GM19397 (cell line): ENCODE measurements at regions not wholly inside any gene's neighbourhood (a gene's known extent, or its start where the extent isn't known, plus 50 kb on each side); places are given as distances from the start of the nearest gene placed in this dataset.

Source experiments
- ATAC-seq: cut with Tn5 transposase; IDR thresholded peaks from one replicate; pipeline ENCODE4 v1.9.1; 2021; ENCODE audit warnings: mild to moderate bottlenecking, moderate library complexity; ENCODE audit not compliant: unreplicated experiment

GRCh38 chr12:42696406-42697149 lies 107.0 kb upstream of the PRICKLE1 start:
- ATAC-seq: no peak

- no peak for ATAC-seq
These were observed 106.0 kb upstream of the PRICKLE1 start for GRCh38 chr12:42695490-42695995.

- no peak for ATAC-seq
These were observed 103.2 kb upstream of the PRICKLE1 start for GRCh38 chr12:42692749-42693148.

DNA sequence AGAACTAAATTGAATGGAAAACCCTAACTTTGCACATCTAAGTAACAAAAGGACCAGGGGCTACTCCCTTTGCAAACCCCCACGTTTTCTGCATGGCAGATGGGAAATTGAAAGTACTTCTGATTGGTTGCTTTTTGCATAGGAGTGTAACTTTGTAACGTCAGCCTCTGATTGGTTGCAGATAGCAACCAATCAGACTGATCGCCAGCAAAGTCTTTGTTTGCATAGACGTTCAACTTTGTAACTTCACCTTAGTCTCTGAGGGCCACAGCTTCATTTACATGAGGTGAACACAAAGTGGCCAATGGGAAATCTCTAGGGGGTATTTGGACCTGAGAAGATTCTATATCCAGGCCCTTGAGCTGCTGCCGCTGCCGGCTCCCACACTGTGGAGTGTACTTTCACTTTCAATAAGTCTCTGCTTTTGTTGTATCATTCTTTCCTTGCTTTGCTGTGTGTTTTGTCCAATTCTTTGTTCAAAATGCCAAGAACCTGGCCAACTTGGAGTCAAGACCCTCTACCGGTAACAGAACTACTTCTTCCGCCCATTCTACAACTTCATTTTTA lies 102.5 kb upstream of the PRICKLE1 start:
- ATAC-seq: no peak

DNA sequence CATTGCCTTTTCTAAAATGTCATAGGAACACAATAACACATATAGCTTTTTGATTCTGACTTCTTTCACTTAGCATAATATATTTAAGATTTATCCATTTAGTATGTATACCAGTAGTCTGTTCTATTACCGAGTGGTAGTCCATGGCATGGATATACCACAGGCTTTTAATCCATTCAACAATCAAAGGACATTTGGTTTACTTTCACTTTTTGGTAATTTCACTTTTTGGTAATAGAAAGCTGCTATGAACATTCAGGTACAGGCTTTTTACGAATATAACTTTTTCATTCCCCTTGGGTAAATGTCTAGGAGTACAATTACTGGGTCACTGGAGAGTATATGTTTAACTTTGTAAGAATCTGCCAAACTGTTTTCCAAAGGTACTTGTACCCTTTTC lies 100.7 kb upstream of the PRICKLE1 start:
- ATAC-seq: no peak

GRCh38 chr12:42689699-42690098 lies 100.2 kb upstream of the PRICKLE1 start:
- no peak for ATAC-seq

DNA sequence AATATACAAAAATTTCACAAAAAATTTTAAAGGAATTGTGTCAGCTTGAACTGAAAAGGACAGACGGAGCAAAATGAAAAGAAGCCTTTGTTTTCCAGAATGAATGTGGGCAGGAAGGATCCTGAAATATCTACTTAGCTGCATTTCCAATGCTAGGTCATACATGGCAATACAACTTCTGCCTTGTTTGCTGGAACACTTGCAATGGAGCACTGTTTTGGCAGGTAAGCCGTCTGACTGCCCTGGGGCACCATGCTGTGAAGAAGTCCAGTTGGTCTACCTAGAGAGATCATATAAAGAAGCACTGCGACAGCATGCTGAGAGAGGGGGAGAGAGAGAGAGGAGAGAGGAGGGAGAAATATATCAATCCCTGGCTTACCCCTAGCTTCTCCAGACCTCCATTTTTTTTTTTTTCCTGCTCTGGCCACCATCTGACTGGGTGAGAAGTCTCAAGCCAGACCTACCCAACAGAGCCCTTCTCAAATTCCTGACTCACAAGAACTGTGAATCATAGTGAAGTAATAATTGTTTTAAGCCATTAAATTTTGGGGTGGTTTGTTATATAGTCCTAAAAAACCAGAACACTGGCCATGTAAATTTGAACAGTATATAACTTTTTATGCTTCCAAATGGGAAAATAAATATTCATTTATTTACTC lies 97.1 kb upstream of the PRICKLE1 start:
- no peak for ATAC-seq

GRCh38 chr12:42684802-42685071 lies 95.2 kb upstream of the PRICKLE1 start:
- ATAC-seq: no peak

DNA sequence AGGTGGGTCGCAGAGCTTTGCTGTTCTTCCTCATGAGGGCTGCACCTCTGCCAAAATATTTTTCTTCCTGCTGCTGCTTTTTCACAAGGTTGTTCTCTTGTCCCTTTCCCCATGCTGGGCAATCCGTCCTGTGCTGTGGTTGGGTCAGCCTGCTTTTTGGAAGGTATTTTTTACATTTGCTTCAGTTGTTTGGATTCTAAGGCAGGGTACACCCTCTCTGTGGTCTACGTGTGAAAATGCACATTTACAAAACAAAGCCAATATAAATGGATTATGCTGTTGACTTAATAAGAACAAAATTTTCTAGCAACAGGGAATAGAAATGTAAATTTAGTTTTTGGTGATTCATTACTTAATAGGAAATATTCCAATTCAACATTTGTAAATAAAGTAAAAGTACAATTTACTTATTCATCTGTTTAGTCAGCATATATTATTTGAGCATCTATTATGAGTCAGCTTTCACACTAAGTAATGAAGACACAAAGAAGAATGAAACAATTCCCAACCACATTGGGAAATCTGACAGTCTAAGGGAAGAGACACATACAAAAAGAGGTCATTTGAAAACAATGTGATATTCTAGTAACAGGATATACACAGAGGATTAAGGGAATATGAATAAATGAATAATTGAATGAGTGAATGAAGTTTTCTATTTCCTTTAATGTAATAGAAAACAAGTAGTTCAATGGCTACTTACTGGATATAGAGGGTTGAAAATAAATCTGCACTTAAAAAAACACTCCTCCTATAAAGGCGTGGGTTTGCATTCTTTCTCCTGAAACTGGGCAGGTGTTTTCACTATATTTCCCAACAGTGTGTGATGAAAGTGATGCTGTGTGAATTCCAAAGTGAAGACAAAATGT lies 94.6 kb upstream of the PRICKLE1 start:
- no peak for ATAC-seq

GRCh38 chr12:42683266-42683665 lies 93.7 kb upstream of the PRICKLE1 start:
- no peak for ATAC-seq

DNA sequence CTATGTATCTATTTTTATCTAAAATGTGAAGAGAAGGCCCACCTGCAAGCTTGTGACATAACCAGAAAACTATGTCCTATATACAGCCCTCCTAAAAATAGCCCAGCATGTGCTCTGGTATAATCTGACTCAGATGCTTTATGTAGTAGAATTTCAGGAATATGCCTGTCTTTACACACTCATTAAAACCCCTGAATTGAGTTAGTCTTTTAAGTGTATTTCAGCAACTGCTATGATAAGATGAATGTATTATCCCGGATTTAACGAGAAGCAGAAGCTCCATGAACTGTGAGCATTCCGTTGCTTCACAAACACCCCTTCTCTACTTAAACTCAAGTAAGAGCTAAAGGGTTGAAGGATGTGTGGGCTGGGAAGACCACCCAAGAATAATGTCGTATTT lies 89.9 kb upstream of the PRICKLE1 start:
- ATAC-seq: no peak

DNA sequence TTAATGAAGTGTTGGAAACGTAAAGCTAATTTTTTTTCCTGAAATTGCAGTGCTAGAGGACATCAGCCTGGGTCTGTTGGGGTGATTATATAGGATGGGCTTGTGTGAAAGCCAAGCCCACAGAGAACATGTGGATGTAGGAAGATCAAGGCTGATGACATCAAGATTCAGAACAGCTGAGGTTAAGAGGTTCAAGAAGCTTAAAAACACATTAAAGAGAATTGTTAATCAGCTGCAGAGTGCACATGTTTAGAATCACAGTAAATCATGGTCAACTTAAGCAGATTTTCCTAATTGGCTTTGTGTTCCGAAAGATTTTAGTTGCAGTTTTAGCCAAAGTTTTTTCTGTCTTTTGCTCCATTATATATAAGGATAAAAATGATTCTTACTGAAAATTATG lies 87.9 kb upstream of the PRICKLE1 start:
- no peak for ATAC-seq

GRCh38 chr12:42673535-42673934 lies 84.0 kb upstream of the PRICKLE1 start:
- no peak for ATAC-seq

DNA sequence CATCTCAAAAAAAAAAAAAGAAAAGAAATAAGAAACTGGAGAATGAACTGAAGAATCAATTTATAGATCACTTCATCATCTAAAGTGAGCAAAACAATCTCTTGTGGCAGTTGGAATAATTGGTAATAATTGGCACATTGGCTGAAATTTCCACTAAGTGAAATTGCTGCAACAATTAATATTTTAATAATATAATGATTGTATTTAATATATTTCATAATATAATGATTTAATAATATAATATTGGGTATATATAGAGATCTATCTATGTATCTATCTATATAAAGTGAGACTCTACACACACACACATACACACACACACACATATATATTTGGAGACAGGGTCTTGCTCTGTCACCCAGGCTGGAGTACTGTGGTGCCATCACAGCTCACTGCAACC lies 81.2 kb upstream of the PRICKLE1 start:
- no peak for ATAC-seq

DNA sequence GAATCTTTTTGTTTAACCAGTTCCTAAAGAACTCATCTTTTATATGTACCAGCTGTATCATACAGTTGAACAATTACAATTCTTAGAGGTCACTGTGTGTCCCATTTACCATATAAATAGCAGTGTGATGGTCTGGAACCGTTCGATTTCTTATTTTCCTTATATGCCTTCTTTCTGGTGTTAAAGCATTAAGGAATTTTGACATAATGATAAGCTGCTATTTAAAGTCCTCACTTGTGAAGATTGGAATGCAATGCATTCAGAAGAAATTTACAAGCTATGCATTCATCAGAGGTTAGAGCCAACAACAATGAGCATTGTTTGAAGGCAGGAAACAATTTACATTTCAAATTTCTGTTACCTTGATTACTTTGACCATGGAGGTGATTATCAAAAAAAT lies 80.0 kb upstream of the PRICKLE1 start:
- no peak for ATAC-seq

- no peak for ATAC-seq
These were observed 77.2 kb upstream of the PRICKLE1 start for GRCh38 chr12:42666671-42667243.

- no peak for ATAC-seq
These were observed 74.1 kb upstream of the PRICKLE1 start for GRCh38 chr12:42663621-42664020.

- no peak for ATAC-seq
These were observed 71.7 kb upstream of the PRICKLE1 start for GRCh38 chr12:42660968-42661937.

GRCh38 chr12:42660117-42660516 lies 70.6 kb upstream of the PRICKLE1 start:
- ATAC-seq: no peak

DNA sequence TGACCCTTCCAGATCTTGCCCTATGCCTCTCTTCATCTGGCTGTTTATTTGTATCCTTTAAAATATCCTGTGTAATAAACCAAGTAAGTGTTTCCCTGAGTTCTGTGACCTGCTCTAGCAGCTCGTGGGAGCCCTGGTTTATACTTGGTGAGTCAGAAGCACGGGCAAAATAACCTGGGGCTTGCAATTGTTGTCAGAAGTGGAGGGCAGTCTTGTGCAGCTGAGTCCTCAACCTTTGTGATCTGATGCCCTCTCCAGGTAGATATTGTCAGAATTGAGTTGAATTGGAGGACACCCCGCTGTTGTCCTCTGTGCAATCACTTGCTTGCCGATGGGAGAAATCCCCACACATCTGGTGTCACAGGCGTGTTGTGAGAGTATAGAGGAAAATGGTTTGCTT lies 62.5 kb upstream of the PRICKLE1 start:
- ATAC-seq: no peak
